OCI-LY7 (cell line): ENCODE measurements at regions not wholly inside any gene's neighbourhood (a gene's known extent, or its start where the extent isn't known, plus 50 kb on each side); places are given as distances from the start of the nearest gene placed in this dataset.
"Not testable (repeated sequence)": the region's sequence is repeated elsewhere in the genome, so short reads cannot be mapped to it uniquely, and the experiment has no call there.

Source experiments
- BruUV-seq: library from RNA; stranded (reverse); fragments of 400-500 nt; replicated peaks from 2 replicates; lab custom pipeline; 2021; lab: Mats Ljungman, UMichigan
- CTCF ChIA-PET: fragments of 300-600 bp; sonication (Branson Sonifier 250); formaldehyde crosslinking; loops from one replicate; lab custom pipeline; 2022; ENCODE audit warnings: antibody characterized with exemption; ENCODE audit not compliant: unreplicated experiment; lab: Charles Lee
- POLR2A ChIA-PET: fragments of 300-600 bp; sonication (Branson Sonifier 250); formaldehyde crosslinking; loops from one replicate; lab custom pipeline; 2022; ENCODE audit warnings: antibody characterized with exemption; lab: Charles Lee
- DNase-seq: peaks from one replicate; pipeline ENCODE4 v3.0.0-alpha.2; 2015; ENCODE audit warnings: low spot score
- H2AFZ ChIP-seq: fragments of 200-600 bp; sonication (generic), shearing (Covaris generic); 2 replicates; pipeline ENCODE4 v1.6.1; 2014; ENCODE audit warnings: mild to moderate bottlenecking, antibody characterized with exemption, low read length, moderate library complexity
- H3K27ac ChIP-seq: fragments of 200-600 bp; sonication (generic); 2 replicates; pipeline ENCODE4 v1.5.1; 2014; ENCODE audit warnings: mixed run types, low read depth, mild to moderate bottlenecking, moderate library complexity, low read length, inconsistent platforms; ENCODE audit not compliant: poor library complexity, severe bottlenecking
- H3K36me3 ChIP-seq: fragments of 200-600 bp; sonication (generic); 2 replicates; pipeline ENCODE4 v1.6.1; 2014; ENCODE audit warnings: mild to moderate bottlenecking, antibody characterized with exemption, low read length, moderate library complexity, mixed read lengths; ENCODE audit not compliant: insufficient read depth
- H3K4me1 ChIP-seq: fragments of 200-600 bp; sonication (generic); 2 replicates; pipeline ENCODE4 v1.5.1; 2014; ENCODE audit warnings: mild to moderate bottlenecking, low read length; ENCODE audit not compliant: insufficient read depth, poor library complexity, severe bottlenecking
- H3K4me2 ChIP-seq: fragments of 200-600 bp; sonication (generic); 2 replicates; pipeline ENCODE4 v1.6.1; 2014; ENCODE audit warnings: mild to moderate bottlenecking, low read length
- H3K4me3 ChIP-seq: fragments of 200-600 bp; sonication (generic); 2 replicates; pipeline ENCODE4 v1.5.1; 2014; ENCODE audit warnings: mild to moderate bottlenecking, low read depth, low read length; ENCODE audit not compliant: poor library complexity, severe bottlenecking
- H3K79me2 ChIP-seq: fragments of 200-600 bp; sonication (generic); 2 replicates; pipeline ENCODE4 v1.6.1; 2016; ENCODE audit warnings: low read depth, mild to moderate bottlenecking, low read length, moderate library complexity, mixed read lengths; ENCODE audit not compliant: insufficient read depth
- H3K9me2 ChIP-seq: fragments of 200-600 bp; sonication (generic); 2 replicates; pipeline ENCODE4 v1.6.1; 2016; ENCODE audit warnings: mild to moderate bottlenecking, low read length, mixed read lengths; ENCODE audit not compliant: insufficient read depth
- H3K9me3 ChIP-seq: fragments of 200-600 bp; sonication (generic); 2 replicates; pipeline ENCODE4 v1.6.1; 2014; ENCODE audit warnings: mild to moderate bottlenecking, mixed run types, low read length, mixed read lengths
- H4K20me1 ChIP-seq: fragments of 200-600 bp; sonication (generic); 2 replicates; pipeline ENCODE4 v1.6.1; 2014; ENCODE audit warnings: mild to moderate bottlenecking, antibody characterized with exemption, low read length, moderate library complexity, mixed read lengths; ENCODE audit not compliant: insufficient read depth
- CTCF ChIP-seq: fragments of 200-600 bp; sonication (generic); conservative IDR thresholded peaks from 2 replicates; pipeline ENCODE4 v1.5.1; 2014; ENCODE audit warnings: mild to moderate bottlenecking, antibody characterized with exemption, low read length, moderate library complexity, mixed read lengths
- EZH2phosphoT487 ChIP-seq: fragments of 200-600 bp; sonication (generic); IDR thresholded peaks from 2 replicates; pipeline ENCODE4 v1.6.1; 2018; ENCODE audit warnings: low read depth, borderline replicate concordance, mild to moderate bottlenecking, mixed run types, antibody characterized with exemption, low read length, moderate library complexity, mixed read lengths
- intact Hi-C: fragments of 100-400 bp; cut with micrococcal nuclease; formaldehyde crosslinking; loops from one replicate; pipeline ENCODE4 v1.10.0; 2022; ENCODE audit not compliant: unreplicated experiment

- no peak overlapping the region for H2AFZ ChIP-seq
- no TSS peak for BruUV-seq
- peaks cover 1% of the 10 kb centered on the region for H3K4me1 ChIP-seq
- TF ChIP-seq CTCF: no peak
- no peak for TF ChIP-seq EZH2phosphoT487
- ChIA-PET POLR2A (no interaction called here), CTCF (no interaction called here)
- H3K9me2 ChIP-seq: no peaks in the 10 kb centered on the region
- no peaks in the 10 kb centered on the region for H3K79me2 ChIP-seq
- intact Hi-C loops: no loop called here
- no peaks in the 10 kb centered on the region; the same call in 1 of the 2 replicates for H3K36me3 ChIP-seq
- H3K4me2 ChIP-seq: no peak overlapping the region
- H3K4me3 ChIP-seq: no peak overlapping the region
- DNase-seq: no peak
- H3K27ac ChIP-seq: no peak overlapping the region
- no peaks in the 10 kb centered on the region for H4K20me1 ChIP-seq
- H3K9me3 ChIP-seq: 0 out of 2 replicates have a peak, but pooled peaks cover 4% of the 10 kb centered on the region
Measured at GRCh38 chr6:6455272-6455671, 133.2 kb upstream of the LY86 start.

GRCh38 chr6:6458172-6458571 is 130.3 kb upstream of the LY86 start:
- intact Hi-C loops: no loop called here
- POLR2A ChIA-PET: no interaction called here
- no peak overlapping the region for H3K4me3 ChIP-seq
- TF ChIP-seq EZH2phosphoT487: no peak
- no peak for TF ChIP-seq CTCF
- CTCF ChIA-PET: no interaction called here
- H3K4me2 ChIP-seq: no peak overlapping the region
- no peak for DNase-seq
- no peaks in the 10 kb centered on the region for H3K9me2 ChIP-seq
- 0 out of 2 replicates have a peak, but pooled peaks cover 4% of the 10 kb centered on the region for H3K9me3 ChIP-seq
- H3K27ac ChIP-seq: no peak overlapping the region
- no peak overlapping the region for H2AFZ ChIP-seq
- H3K36me3 ChIP-seq: no peaks in the 10 kb centered on the region; the same call in 1 of the 2 replicates
- H3K4me1 ChIP-seq: peaks cover 18% of the 10 kb centered on the region
- H4K20me1 ChIP-seq: no peaks in the 10 kb centered on the region
- no TSS peak for BruUV-seq
- no peaks in the 10 kb centered on the region for H3K79me2 ChIP-seq

- DNase-seq, intact Hi-C loops, H3K36me3 ChIP-seq, H3K9me2 ChIP-seq, H3K9me3 ChIP-seq, H3K4me2 ChIP-seq, H3K27ac ChIP-seq, H3K4me3 ChIP-seq, H4K20me1 ChIP-seq, H3K79me2 ChIP-seq, BruUV-seq, H2AFZ ChIP-seq: not testable (repeated sequence)
- ChIA-PET CTCF (interaction anchor here (0.6 kb wide), 1 partner anchor 47 kb away, joined by 4 read pairs; no protein-coding TSS in a partner anchor), POLR2A (interaction anchor here (0.6 to 1.6 kb wide), 13 partner anchors 9 to 1066 kb away, joined by 3 to 7 read pairs (median 3); no protein-coding TSS in a partner anchor)
- H3K4me1 ChIP-seq: peaks cover 18% of the 10 kb centered on the region
Measured at GRCh38 chr6:6459963-6460362, 128.6 kb upstream of the LY86 start.
